ENCODE measurements at regions not wholly inside any gene's neighbourhood (a gene's known extent, or its start where the extent isn't known, plus 50 kb on each side); places are given as distances from the start of the nearest gene placed in this dataset.

DNA sequence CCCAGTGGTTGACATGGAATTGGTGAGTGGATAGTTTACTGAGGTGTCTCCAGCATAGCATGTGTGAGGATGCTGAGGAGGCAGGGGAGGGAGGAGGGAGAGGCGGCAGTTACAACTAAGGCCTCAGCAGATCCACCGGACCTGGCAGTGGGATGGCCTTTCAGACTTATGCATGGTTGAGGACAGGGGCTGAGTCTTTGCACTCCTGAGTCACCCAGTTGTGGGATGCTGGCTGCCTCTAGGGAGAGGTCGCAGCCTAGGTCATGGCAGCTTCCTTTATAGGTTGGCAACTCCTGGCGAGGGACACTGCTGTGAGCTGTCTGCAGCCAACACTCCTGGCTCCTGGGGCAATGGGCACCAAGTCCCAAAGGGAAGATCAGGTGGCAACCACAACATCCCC, 380.3 kb downstream of the PREX1 start:
- TF ChIP-seq, protein P1, sequence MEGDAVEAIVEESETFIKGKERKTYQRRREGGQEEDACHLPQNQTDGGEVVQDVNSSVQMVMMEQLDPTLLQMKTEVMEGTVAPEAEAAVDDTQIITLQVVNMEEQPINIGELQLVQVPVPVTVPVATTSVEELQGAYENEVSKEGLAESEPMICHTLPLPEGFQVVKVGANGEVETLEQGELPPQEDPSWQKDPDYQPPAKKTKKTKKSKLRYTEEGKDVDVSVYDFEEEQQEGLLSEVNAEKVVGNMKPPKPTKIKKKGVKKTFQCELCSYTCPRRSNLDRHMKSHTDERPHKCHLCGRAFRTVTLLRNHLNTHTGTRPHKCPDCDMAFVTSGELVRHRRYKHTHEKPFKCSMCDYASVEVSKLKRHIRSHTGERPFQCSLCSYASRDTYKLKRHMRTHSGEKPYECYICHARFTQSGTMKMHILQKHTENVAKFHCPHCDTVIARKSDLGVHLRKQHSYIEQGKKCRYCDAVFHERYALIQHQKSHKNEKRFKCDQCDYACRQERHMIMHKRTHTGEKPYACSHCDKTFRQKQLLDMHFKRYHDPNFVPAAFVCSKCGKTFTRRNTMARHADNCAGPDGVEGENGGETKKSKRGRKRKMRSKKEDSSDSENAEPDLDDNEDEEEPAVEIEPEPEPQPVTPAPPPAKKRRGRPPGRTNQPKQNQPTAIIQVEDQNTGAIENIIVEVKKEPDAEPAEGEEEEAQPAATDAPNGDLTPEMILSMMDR (IDR thresholded peaks at IDR 0.05): no peak

DNA sequence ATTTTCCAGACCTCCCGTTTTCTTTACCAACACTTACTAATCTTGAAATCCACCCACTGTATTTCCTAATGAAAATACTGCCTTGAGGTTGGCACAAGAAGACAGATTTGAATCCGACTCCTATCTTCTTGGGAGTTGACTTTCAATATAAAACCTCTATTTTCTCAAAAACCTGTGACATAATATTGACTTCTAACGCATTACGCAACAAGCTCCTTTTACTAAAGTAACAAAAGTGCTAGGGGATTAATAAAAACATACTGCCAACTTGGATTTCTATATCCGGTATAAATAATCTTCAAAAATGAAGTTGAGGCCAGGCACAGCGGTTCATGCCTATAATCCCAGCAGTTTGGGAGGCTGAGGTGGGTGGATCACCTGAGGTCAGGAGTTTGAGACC, 382.0 kb downstream of the PREX1 start:
- TF ChIP-seq, protein P1 (IDR thresholded peaks at IDR 0.05): no peak

DNA sequence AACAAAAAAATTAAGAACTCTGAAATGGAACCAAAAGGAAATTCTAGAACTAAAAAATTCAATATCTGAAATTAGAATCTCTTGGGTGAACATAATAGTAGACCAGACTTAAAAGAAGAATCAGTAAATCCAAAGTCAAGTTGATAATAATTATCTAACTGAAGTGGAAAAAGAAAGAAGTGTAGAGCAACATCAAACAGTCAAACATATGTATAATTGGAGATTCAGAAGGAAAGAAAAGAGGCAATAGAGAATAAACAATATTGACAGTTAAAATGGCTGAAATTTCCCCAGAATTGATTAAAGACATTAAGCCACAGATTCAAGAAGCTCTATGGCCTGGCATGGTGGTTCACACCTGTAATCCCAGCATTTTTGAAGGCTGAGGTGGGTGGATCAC, 383.6 kb downstream of the PREX1 start:
- TF ChIP-seq, protein P1 (IDR thresholded peaks at IDR 0.05): no peak

DNA sequence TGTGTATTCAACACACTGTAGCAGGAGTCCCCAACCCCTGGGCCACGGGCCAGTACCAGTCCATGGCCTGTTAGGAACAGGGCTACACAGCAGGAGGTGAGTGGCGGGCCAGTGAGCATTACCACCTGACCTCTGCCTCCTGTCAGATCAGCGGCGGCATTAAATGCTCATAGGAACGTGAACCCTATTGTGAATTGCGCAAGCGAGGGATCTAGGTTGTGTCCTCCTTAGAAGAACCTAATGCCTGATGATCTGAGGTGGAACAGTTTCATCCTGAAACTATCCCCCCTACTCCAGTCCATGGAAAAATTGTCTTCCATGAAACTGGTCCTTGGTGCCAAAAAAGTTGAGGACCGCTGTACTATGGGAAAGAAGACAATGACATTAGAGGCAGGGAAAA, 386.9 kb downstream of the PREX1 start:
- TF ChIP-seq, protein P1 (IDR thresholded peaks at IDR 0.05): no peak

DNA sequence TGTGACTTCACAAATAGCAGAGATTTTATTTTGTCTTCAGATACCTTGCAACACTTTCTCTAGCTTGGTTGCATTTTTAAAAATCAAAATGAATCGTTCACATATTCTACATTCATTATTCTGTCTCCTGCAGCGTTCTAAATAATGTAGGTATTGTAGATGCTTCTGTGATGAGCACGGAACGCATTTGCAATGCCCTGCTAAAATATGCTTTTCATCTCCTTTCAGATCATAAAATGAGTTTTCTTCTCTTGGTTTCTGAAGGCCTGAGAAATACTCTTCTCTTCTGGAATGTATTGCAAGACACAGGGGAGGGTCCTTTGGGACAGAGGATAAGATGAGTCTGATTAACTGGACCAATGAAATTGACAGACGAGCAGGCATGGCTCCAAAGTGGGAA, 390.7 kb downstream of the PREX1 start:
- TF ChIP-seq, protein P1 (IDR thresholded peaks at IDR 0.05): no peak

DNA sequence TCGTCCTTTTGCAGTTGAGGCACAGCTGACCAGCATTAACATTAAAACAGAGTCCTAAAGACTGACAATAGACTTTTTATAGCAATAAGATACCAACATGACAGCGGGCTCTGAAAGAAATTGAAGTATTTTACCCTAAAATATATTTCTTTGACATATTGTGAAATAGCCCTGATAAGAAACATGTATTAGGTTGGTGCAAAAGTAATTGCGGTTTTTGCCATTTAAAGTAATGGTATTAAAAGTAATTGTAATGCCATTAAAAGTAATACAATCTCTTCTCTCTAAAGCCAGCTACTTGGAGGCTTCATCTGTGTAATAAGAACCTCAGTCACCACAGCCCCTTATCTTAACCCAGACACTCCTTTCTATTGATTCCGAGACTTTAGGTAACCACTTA, 394.6 kb downstream of the PREX1 start:
- TF ChIP-seq, protein P1 (IDR thresholded peaks at IDR 0.05): no peak

DNA sequence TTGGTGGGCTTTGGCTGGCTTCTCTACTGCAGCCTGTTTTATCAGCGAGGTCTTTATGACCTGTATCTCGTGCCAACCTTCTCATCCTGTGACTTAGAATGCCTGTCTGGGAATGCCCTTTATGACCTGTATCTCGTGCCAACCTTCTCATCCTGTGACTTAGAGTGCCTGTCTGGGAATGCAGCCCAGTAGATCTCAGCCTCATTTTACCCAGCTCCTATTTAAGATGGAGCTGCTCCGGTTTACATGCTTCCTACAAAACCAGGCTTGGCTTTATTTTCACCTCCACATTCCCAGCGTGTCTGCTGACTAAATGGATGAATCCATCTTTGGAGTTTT, 395.3 kb downstream of the PREX1 start:
- TF ChIP-seq, protein P1 (IDR thresholded peaks at IDR 0.05): no peak

DNA sequence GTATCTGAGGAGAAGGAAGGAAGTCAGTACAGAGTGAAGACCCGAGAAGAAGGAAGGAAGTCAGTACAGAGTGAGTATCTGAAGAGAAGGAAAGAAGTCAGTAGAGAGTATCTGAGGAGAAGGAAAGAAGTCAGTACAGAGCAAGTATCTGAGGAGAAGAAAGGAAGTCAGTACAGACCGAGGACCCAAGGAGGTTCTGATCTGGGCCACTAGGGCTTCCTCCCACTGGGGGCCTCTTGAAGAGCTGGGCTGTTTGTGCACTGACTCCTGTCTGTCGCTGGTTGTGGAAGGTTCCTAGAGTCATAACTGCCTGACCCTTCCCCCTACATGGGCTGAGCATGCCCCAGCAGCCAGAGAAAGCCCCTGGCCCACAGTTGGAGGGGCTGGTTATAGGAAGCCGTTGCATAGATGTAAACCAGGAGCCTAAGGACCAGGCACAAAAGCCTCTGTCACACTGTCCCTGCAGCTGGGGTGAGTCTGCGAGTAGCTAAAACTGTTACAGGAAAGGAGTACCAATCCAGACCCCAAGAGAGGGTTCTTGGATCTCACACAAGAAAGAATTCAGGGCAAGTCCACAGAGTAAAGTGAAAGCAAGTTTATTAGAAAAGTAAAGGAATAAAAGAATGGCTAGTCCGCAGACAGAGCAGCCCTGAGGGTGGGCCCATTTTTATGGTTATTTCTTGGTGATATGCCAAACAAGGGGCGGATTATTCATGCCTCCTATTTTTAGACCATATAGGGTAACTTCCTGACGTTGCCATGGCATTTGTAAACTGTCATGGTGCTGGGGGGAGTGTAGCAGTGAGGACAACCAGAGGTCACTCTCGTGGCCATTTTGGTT, 395.9 kb downstream of the PREX1 start:
- TF ChIP-seq, protein P1 (IDR thresholded peaks at IDR 0.05): no peak
